GM12873 (cell line): ENCODE measurements at regions not wholly inside any gene's neighbourhood (a gene's known extent, or its start where the extent isn't known, plus 50 kb on each side); places are given as distances from the start of the nearest gene placed in this dataset.

Experiments
- CTCF ChIP-seq: IDR thresholded peaks from 2 replicates; pipeline ENCODE4 v1.5.1; 2012; ENCODE audit warnings: low read depth, mild to moderate bottlenecking, moderate library complexity, low read length, control low read depth; ENCODE audit not compliant: insufficient read depth; ENCODE audit errors: missing control alignments

GRCh38 chr5:166356096-166356495 lies 1935.3 kb upstream of the WWC1 start:
- no peak for TF ChIP-seq CTCF

- no peak for TF ChIP-seq CTCF
These were observed 1933.2 kb upstream of the WWC1 start for GRCh38 chr5:166358127-166358830.

GRCh38 chr5:166363087-166363760 lies 1928.2 kb upstream of the WWC1 start:
- TF ChIP-seq CTCF = no peak

GRCh38 chr5:166365164-166365563 lies 1926.3 kb upstream of the WWC1 start:
- no peak for TF ChIP-seq CTCF

- TF ChIP-seq CTCF = no peak
These were observed 1924.1 kb upstream of the WWC1 start for GRCh38 chr5:166367391-166367790.

- no peak for TF ChIP-seq CTCF
These were observed 1922.1 kb upstream of the WWC1 start for GRCh38 chr5:166369346-166369745.

GRCh38 chr5:166369807-166370206 lies 1921.6 kb upstream of the WWC1 start:
- TF ChIP-seq CTCF = no peak
